ENCODE measurements at regions not wholly inside any gene's neighbourhood (a gene's known extent, or its start where the extent isn't known, plus 50 kb on each side); places are given as distances from the start of the nearest gene placed in this dataset.

- TF ChIP-seq POLR2AphosphoS5 (IDR thresholded peaks at IDR 0.05) (no peak), POLR2A (IDR thresholded peaks at IDR 0.05) (no peak), CTCF (IDR thresholded peaks at IDR 0.05 in 8 of 11, conservative IDR thresholded peaks at IDR 0.05 in 3 of 11) (no peak)
- Histone ChIP-seq H3K27ac (no peak overlapping the region), H3K4me1 (no peaks in the 10 kb centered on the region), H3K4me3 (no peak overlapping the region), H3K27me3 (replicated peaks in 1 of 7) (no peaks in the 10 kb centered on the region), H3K9me3 (no peaks in the 10 kb centered on the region), H3K36me3 (no peaks in the 10 kb centered on the region)
- DNase-seq: no peak
- WGBS, 5 donors: 72 to 84% (median 77%) methylated on average over 2 of the region's 2 CpGs
- intact Hi-C loops (cut with DNase I; ENCODE audit: low total_unique reads): no loop called here
Measured at GRCh38 chr3:115464036-115464435, 159.3 kb upstream of the GAP43 start.

GRCh38 chr3:115469649-115470048 is 153.7 kb upstream of the GAP43 start:
- peak overlapping the region in 3 of 8 donors; percentile 23 to 42 (median 27) for H3K27ac ChIP-seq
- H3K4me3 ChIP-seq: no peak overlapping the region
- H3K27me3 ChIP-seq (replicated peaks in 1 of 7): no peaks in the 10 kb centered on the region
- DNase-seq: no peak
- TF ChIP-seq POLR2A (IDR thresholded peaks at IDR 0.05): no peak
- TF ChIP-seq CTCF (IDR thresholded peaks at IDR 0.05 in 8 of 11, conservative IDR thresholded peaks at IDR 0.05 in 3 of 11): no peak
- peak in 1 of 3 donors; percentile 39 for TF ChIP-seq POLR2AphosphoS5 (IDR thresholded peaks at IDR 0.05)
- H3K9me3 ChIP-seq: no peaks in the 10 kb centered on the region
- 8 to 17% (median 11%) methylated on average over 3 of the region's 3 CpGs for WGBS, 5 donors
- intact Hi-C loops (cut with DNase I; ENCODE audit: low total_unique reads): no loop called here
- H3K4me1 ChIP-seq: peaks cover 0 to 12% (median 7%) of the 10 kb centered on the region in 6 donors
- no peaks in the 10 kb centered on the region for H3K36me3 ChIP-seq

GRCh38 chr3:115470254-115470653 is 153.1 kb upstream of the GAP43 start:
- no peaks in the 10 kb centered on the region for H3K9me3 ChIP-seq
- no peaks in the 10 kb centered on the region for H3K36me3 ChIP-seq
- H3K27me3 ChIP-seq (replicated peaks in 1 of 7): no peaks in the 10 kb centered on the region
- TF ChIP-seq POLR2AphosphoS5 (IDR thresholded peaks at IDR 0.05): no peak
- TF ChIP-seq CTCF (IDR thresholded peaks at IDR 0.05 in 8 of 11, conservative IDR thresholded peaks at IDR 0.05 in 3 of 11): no peak
- no peak for TF ChIP-seq POLR2A (IDR thresholded peaks at IDR 0.05)
- H3K4me3 ChIP-seq: no peak overlapping the region
- no peak for DNase-seq
- intact Hi-C loops (cut with DNase I; ENCODE audit: low total_unique reads): no loop called here
- peaks cover 0 to 12% (median 7%) of the 10 kb centered on the region in 6 donors for H3K4me1 ChIP-seq
- whole genome bisulfite sequencing, 5 donors: 61 to 78% (median 75%) methylated on average over 3 of the region's 3 CpGs
- peak overlapping the region in 2 of 8 donors; percentile 27 to 42 for H3K27ac ChIP-seq

- H3K4me1 ChIP-seq: peaks cover 0 to 5% (median under 1%) of the 10 kb centered on the region in 6 donors
- DNase-seq: no peak
- H3K9me3 ChIP-seq: no peaks in the 10 kb centered on the region
- intact Hi-C loops (cut with DNase I; ENCODE audit: low total_unique reads): no loop called here
- no peak overlapping the region for H3K27ac ChIP-seq
- H3K36me3 ChIP-seq: no peaks in the 10 kb centered on the region
- no peak overlapping the region for H3K4me3 ChIP-seq
- H3K27me3 ChIP-seq (replicated peaks in 1 of 7): no peaks in the 10 kb centered on the region
- 76 to 90% (median 86%) methylated on average over 9 of the region's 9 CpGs for WGBS, 5 donors
- TF ChIP-seq CTCF (IDR thresholded peaks at IDR 0.05 in 8 of 11, conservative IDR thresholded peaks at IDR 0.05 in 3 of 11) (no peak), POLR2AphosphoS5 (IDR thresholded peaks at IDR 0.05) (no peak), POLR2A (IDR thresholded peaks at IDR 0.05) (no peak)
Measured at GRCh38 chr3:115475178-115476041, 147.9 kb upstream of the GAP43 start.

Measured in spleen (tissue), 11 donors.